GM19035 (cell line): ENCODE measurements at regions not wholly inside any gene's neighbourhood (a gene's known extent, or its start where the extent isn't known, plus 50 kb on each side); places are given as distances from the start of the nearest gene placed in this dataset.
"Not testable (repeated sequence)": the region's sequence is repeated elsewhere in the genome, so short reads cannot be mapped to it uniquely, and the experiment has no call there.

Source experiments
- ATAC-seq: cut with Tn5 transposase; IDR thresholded peaks from one replicate; pipeline ENCODE4 v1.9.1; 2021; ENCODE audit not compliant: unreplicated experiment

- ATAC-seq, result no peak
Observed at GRCh38 chr7:13068032-13068431, 380.6 kb downstream of the ARL4A start.

- no peak for ATAC-seq
Observed at GRCh38 chr7:13069841-13070240, 382.4 kb downstream of the ARL4A start.

GRCh38 chr7:13072014-13072413, 384.6 kb downstream of the ARL4A start:
- ATAC-seq, result no peak

GRCh38 chr7:13077466-13077865, 390.0 kb downstream of the ARL4A start:
- no peak for ATAC-seq

GRCh38 chr7:13078105-13078504, 390.7 kb downstream of the ARL4A start:
- ATAC-seq, result no peak

- ATAC-seq, result no peak
Observed at GRCh38 chr7:13090959-13091358, 403.5 kb downstream of the ARL4A start.

- no peak for ATAC-seq
Observed at GRCh38 chr7:13091974-13092707, 404.7 kb downstream of the ARL4A start.

- no peak for ATAC-seq
Observed at GRCh38 chr7:13092708-13093005, 405.2 kb downstream of the ARL4A start.

- ATAC-seq, result no peak
Observed at GRCh38 chr7:13093160-13093559, 405.7 kb downstream of the ARL4A start.

- no peak for ATAC-seq
Observed at GRCh38 chr7:13097499-13097898, 410.1 kb downstream of the ARL4A start.

GRCh38 chr7:13098161-13098560, 410.7 kb downstream of the ARL4A start:
- no peak for ATAC-seq

GRCh38 chr7:13099154-13099795, 411.8 kb downstream of the ARL4A start:
- ATAC-seq, result peak; percentile 96

- ATAC-seq, result no peak
Observed at GRCh38 chr7:13104128-13104527, 416.7 kb downstream of the ARL4A start.

- ATAC-seq, result no peak
Observed at GRCh38 chr7:13105209-13105608, 417.8 kb downstream of the ARL4A start.

- no peak for ATAC-seq
Observed at GRCh38 chr7:13106513-13106912, 419.1 kb downstream of the ARL4A start.

GRCh38 chr7:13107291-13107690, 419.9 kb downstream of the ARL4A start:
- ATAC-seq, result no peak

GRCh38 chr7:13108061-13108460, 420.6 kb downstream of the ARL4A start:
- ATAC-seq, result no peak

- ATAC-seq, result no peak
Observed at GRCh38 chr7:13109201-13109600, 421.8 kb downstream of the ARL4A start.

- ATAC-seq, result no peak
Observed at GRCh38 chr7:13110107-13110506, 422.7 kb downstream of the ARL4A start.

GRCh38 chr7:13111230-13111629, 423.8 kb downstream of the ARL4A start:
- ATAC-seq, result no peak

- not testable (repeated sequence) for ATAC-seq
Observed at GRCh38 chr7:13114240-13114639, 426.8 kb downstream of the ARL4A start.

GRCh38 chr7:13115157-13115772, 427.8 kb downstream of the ARL4A start:
- ATAC-seq, result no peak
